Activated CD8-positive, alpha-beta T cell treated with anti-CD3 and anti-CD28 coated beads for 36 hours (primary cell): ENCODE measurements at regions not wholly inside any gene's neighbourhood (a gene's known extent, or its start where the extent isn't known, plus 50 kb on each side); places are given as distances from the start of the nearest gene placed in this dataset.
"Not testable (repeated sequence)": the region's sequence is repeated elsewhere in the genome, so short reads cannot be mapped to it uniquely, and the experiment has no call there.

Experiments
- ATAC-seq: fragments of 200-7000 bp; cut with Tn5 transposase; one replicate; pipeline ENCODE4 v1.10.0; 2021; ENCODE audit warnings: mild to moderate bottlenecking, moderate library complexity
- CTCF ChIA-PET: fragments of 350-600 bp; sonication (Branson Sonifier 250); formaldehyde crosslinking; loops from one replicate; lab custom pipeline; 2021; ENCODE audit warnings: antibody characterized with exemption; lab: Charles Lee
- POLR2A ChIA-PET: fragments of 350-600 bp; sonication (Branson Sonifier 250); formaldehyde crosslinking; loops from one replicate; lab custom pipeline; 2021; ENCODE audit warnings: antibody characterized with exemption; lab: Charles Lee
- DNase-seq: peaks from one replicate; pipeline ENCODE4 v3.0.0-alpha.2; 2020
- H3K27ac Mint-ChIP-seq: one replicate; pipeline ENCODE4 v1.8.0; 2021; ENCODE audit warnings: mild to moderate bottlenecking, mixed read lengths
- H3K27me3 Mint-ChIP-seq: one replicate; pipeline ENCODE4 v1.8.0; 2021; ENCODE audit warnings: mixed read lengths
- H3K36me3 Mint-ChIP-seq: one replicate; pipeline ENCODE4 v1.8.0; 2021; ENCODE audit warnings: low read depth, mixed read lengths
- H3K4me1 Mint-ChIP-seq: one replicate; pipeline ENCODE4 v1.8.0; 2021; ENCODE audit warnings: low read depth, mixed read lengths
- H3K4me3 Mint-ChIP-seq: one replicate; pipeline ENCODE4 v1.8.0; 2021; ENCODE audit warnings: mild to moderate bottlenecking, moderate library complexity, mixed read lengths
- H3K9me3 Mint-ChIP-seq: one replicate; pipeline ENCODE4 v1.8.0; 2021; ENCODE audit warnings: mixed read lengths
- intact Hi-C: fragments of 100-400 bp; cut with micrococcal nuclease; formaldehyde crosslinking; loops from one replicate; pipeline ENCODE4 v1.10.0; 2022
- TF ChIP-seq, protein P1 (sequence below): fragments of 200-600 bp; IDR thresholded peaks from one replicate; pipeline ENCODE4 v1.8.0; 2022; ENCODE audit warnings: antibody characterized with exemption, mild to moderate bottlenecking

DNA sequence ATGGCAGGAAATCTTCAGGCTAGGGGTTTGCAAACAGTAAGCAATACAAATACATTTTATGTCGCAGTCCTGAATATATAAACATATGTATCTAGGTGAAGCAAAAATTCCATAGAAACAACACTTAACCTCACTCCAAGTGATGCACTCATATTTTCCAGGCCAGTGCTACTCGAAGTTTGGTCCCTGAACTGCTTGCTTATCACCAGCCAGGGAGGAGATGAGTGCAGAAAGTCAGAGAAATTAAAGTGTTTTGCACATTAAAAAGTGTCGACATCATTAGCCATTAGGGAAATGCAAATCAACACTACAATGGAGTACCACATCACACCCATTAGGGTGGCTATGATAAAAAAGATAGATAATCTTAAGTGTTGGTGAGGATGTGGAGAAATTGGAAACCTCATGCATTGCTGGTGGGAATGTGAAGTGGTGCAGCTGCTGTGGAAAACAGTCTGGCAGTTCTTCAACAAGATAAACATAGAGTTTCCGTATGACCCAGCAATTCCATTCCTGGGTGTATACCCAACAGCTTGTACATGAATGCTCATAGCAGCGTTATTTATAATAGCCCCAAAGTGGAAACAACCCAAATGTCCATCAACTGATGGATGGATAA lies 70.5 kb upstream of the CSF1 start:
- Mint-ChIP-seq H3K4me1 (no peaks in the 10 kb centered on the region), H3K9me3 (peaks cover 6% of the 10 kb centered on the region), H3K27ac (no peak overlapping the region), H3K36me3 (peaks cover 1% of the 10 kb centered on the region), H3K27me3 (no peaks in the 10 kb centered on the region), H3K4me3 (no peak overlapping the region)
- no peak for ATAC-seq
- intact Hi-C loops, result no loop called here
- DNase-seq, result no peak
- ChIA-PET CTCF (no interaction called here), POLR2A (no interaction called here)
- TF ChIP-seq, protein P1, sequence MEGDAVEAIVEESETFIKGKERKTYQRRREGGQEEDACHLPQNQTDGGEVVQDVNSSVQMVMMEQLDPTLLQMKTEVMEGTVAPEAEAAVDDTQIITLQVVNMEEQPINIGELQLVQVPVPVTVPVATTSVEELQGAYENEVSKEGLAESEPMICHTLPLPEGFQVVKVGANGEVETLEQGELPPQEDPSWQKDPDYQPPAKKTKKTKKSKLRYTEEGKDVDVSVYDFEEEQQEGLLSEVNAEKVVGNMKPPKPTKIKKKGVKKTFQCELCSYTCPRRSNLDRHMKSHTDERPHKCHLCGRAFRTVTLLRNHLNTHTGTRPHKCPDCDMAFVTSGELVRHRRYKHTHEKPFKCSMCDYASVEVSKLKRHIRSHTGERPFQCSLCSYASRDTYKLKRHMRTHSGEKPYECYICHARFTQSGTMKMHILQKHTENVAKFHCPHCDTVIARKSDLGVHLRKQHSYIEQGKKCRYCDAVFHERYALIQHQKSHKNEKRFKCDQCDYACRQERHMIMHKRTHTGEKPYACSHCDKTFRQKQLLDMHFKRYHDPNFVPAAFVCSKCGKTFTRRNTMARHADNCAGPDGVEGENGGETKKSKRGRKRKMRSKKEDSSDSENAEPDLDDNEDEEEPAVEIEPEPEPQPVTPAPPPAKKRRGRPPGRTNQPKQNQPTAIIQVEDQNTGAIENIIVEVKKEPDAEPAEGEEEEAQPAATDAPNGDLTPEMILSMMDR, result no peak

GRCh38 chr1:109839276-109839675 lies 71.4 kb upstream of the CSF1 start:
- H3K4me1 Mint-ChIP-seq, ATAC-seq, H3K27ac Mint-ChIP-seq, CTCF ChIA-PET, intact Hi-C loops, H3K9me3 Mint-ChIP-seq, DNase-seq, H3K36me3 Mint-ChIP-seq, H3K4me3 Mint-ChIP-seq, H3K27me3 Mint-ChIP-seq, POLR2A ChIA-PET: not testable (repeated sequence)

DNA sequence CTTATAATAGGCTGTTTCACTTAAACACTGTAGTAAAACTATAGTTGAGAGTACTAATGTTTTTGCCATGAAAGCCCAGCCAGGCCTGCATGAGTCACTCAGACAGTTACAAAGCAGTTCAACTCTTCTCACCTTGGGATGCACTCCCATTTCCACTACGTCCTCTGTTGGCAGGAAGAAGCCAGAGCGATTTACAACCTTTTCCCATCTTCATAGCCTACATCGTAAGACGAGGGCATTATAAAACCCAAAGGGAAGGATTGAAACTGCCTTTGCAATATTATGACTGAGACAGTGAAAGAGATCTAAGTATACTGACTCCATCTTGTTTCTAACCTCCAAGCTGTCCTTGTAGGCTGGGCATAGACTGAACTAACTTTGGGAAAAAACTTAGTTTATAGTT lies 71.8 kb upstream of the CSF1 start:
- Mint-ChIP-seq H3K4me1 (no peaks in the 10 kb centered on the region), H3K27me3 (no peaks in the 10 kb centered on the region), H3K27ac (no peak overlapping the region), H3K4me3 (no peak overlapping the region), H3K9me3 (peaks cover 6% of the 10 kb centered on the region), H3K36me3 (peaks cover 1% of the 10 kb centered on the region)
- ATAC-seq (no peak), DNase-seq (no peak)
- POLR2A ChIA-PET, result no interaction called here
- intact Hi-C loops, result no loop called here
- TF ChIP-seq, protein P1, result no peak
- CTCF ChIA-PET, result no interaction called here

- intact Hi-C loops, result no loop called here
- ATAC-seq, result no peak
- Mint-ChIP-seq H3K36me3 (peaks cover 1% of the 10 kb centered on the region), H3K4me1 (no peaks in the 10 kb centered on the region), H3K9me3 (peaks cover 6% of the 10 kb centered on the region), H3K4me3 (no peak overlapping the region), H3K27me3 (no peaks in the 10 kb centered on the region), H3K27ac (no peak overlapping the region)
- ChIA-PET POLR2A (no interaction called here), CTCF (no interaction called here)
- DNase-seq, result no peak
- TF ChIP-seq, protein P1, result no peak
Measured at GRCh38 chr1:109837852-109838570, 72.6 kb upstream of the CSF1 start.

DNA sequence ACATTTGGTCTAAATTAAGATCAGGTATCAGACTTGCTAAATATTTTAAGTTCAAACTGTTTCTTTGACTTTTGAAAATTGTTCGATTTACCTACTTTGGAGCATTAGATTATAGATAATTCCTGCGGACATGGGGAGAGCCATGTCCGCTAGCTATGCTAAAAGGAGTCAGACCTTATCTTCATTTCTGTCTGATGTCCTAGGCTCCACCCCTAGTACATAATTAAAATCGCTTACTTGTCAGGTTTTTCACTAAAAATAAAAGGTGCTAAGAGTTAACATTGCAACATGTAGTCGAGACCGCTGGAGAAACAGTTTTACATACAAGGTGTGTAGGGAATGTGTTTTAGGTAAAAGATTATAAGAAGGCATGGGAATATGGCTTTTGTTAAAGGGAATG lies 71.9 kb upstream of the EPS8L3 start:
- CTCF ChIA-PET, result interaction anchor here (4.1 kb wide), 1 partner anchor 149 kb away, joined by 16 read pairs; the partner anchor contains the start of gene AHCYL1
- not testable (repeated sequence) for H3K27me3 Mint-ChIP-seq

GRCh38 chr1:109834951-109835350 lies 71.2 kb upstream of the EPS8L3 start:
- no peaks in the 10 kb centered on the region for H3K27me3 Mint-ChIP-seq
- TF ChIP-seq, protein P1, result no peak
- no peak overlapping the region for H3K27ac Mint-ChIP-seq
- ChIA-PET POLR2A (no interaction called here), CTCF (interaction anchor here (0.7 to 4.1 kb wide), 2 partner anchors 58 to 149 kb away, joined by 3 to 16 read pairs; partner anchors contain the start of gene AHCYL1)
- H3K4me3 Mint-ChIP-seq, result no peak overlapping the region
- DNase-seq (no peak), ATAC-seq (no peak)
- intact Hi-C loops, result no loop called here
- H3K36me3 Mint-ChIP-seq, result peaks cover 1% of the 10 kb centered on the region
- H3K4me1 Mint-ChIP-seq, result no peaks in the 10 kb centered on the region
- H3K9me3 Mint-ChIP-seq, result peaks cover 6% of the 10 kb centered on the region

More for the DNA sequence above, 71.9 kb upstream of the EPS8L3 start:
- H3K9me3 Mint-ChIP-seq, H3K36me3 Mint-ChIP-seq, DNase-seq, ATAC-seq, H3K27ac Mint-ChIP-seq, H3K4me3 Mint-ChIP-seq, intact Hi-C loops, H3K4me1 Mint-ChIP-seq: not testable (repeated sequence)
- POLR2A ChIA-PET, result interaction anchor here (1.0 kb wide), 1 partner anchor 19 kb away, joined by 3 read pairs; no protein-coding TSS in a partner anchor
